GM18520 (cell line): ENCODE measurements at regions not wholly inside any gene's neighbourhood (a gene's known extent, or its start where the extent isn't known, plus 50 kb on each side); places are given as distances from the start of the nearest gene placed in this dataset.
"Not testable (repeated sequence)": the region's sequence is repeated elsewhere in the genome, so short reads cannot be mapped to it uniquely, and the experiment has no call there.

Experiments
- ATAC-seq: cut with Tn5 transposase; IDR thresholded peaks from one replicate; pipeline ENCODE4 v1.9.1; 2021; ENCODE audit not compliant: unreplicated experiment

GRCh38 chr10:53440601-53441000 lies 668.0 kb upstream of the MBL2 start:
- ATAC-seq, result no peak

GRCh38 chr10:53439075-53439474 lies 666.5 kb upstream of the MBL2 start:
- ATAC-seq, result not testable (repeated sequence)

GRCh38 chr10:53434413-53434812 lies 661.8 kb upstream of the MBL2 start:
- no peak for ATAC-seq

GRCh38 chr10:53432035-53432434 lies 659.5 kb upstream of the MBL2 start:
- ATAC-seq, result no peak

- no peak for ATAC-seq
Observed at GRCh38 chr10:53430974-53431373, 658.4 kb upstream of the MBL2 start.

GRCh38 chr10:53430127-53430891 lies 657.7 kb upstream of the MBL2 start:
- ATAC-seq, result no peak

- no peak for ATAC-seq
Observed at GRCh38 chr10:53422223-53422888, 649.8 kb upstream of the MBL2 start.

- ATAC-seq, result no peak
Observed at GRCh38 chr10:53412651-53413050, 640.1 kb upstream of the MBL2 start.

- no peak for ATAC-seq
Observed at GRCh38 chr10:53406532-53406931, 633.9 kb upstream of the MBL2 start.

GRCh38 chr10:53403688-53404087 lies 631.1 kb upstream of the MBL2 start:
- no peak for ATAC-seq

GRCh38 chr10:53402594-53402993 lies 630.0 kb upstream of the MBL2 start:
- ATAC-seq, result no peak

- no peak for ATAC-seq
Observed at GRCh38 chr10:53401536-53401935, 629.0 kb upstream of the MBL2 start.

- no peak for ATAC-seq
Observed at GRCh38 chr10:53396876-53397275, 624.3 kb upstream of the MBL2 start.

- no peak for ATAC-seq
Observed at GRCh38 chr10:53395449-53395848, 622.9 kb upstream of the MBL2 start.

- ATAC-seq, result no peak
Observed at GRCh38 chr10:53387562-53387961, 615.0 kb upstream of the MBL2 start.

GRCh38 chr10:53382543-53382942 lies 610.0 kb upstream of the MBL2 start:
- no peak for ATAC-seq

GRCh38 chr10:53379956-53380355 lies 607.4 kb upstream of the MBL2 start:
- ATAC-seq, result no peak

- no peak for ATAC-seq
Observed at GRCh38 chr10:53370347-53370746, 597.8 kb upstream of the MBL2 start.

GRCh38 chr10:53361936-53362335 lies 589.4 kb upstream of the MBL2 start:
- no peak for ATAC-seq

- no peak for ATAC-seq
Observed at GRCh38 chr10:53361281-53361680, 588.7 kb upstream of the MBL2 start.

GRCh38 chr10:53358978-53359377 lies 586.4 kb upstream of the MBL2 start:
- ATAC-seq, result not testable (repeated sequence)

GRCh38 chr10:53358536-53358935 lies 586.0 kb upstream of the MBL2 start:
- no peak for ATAC-seq

GRCh38 chr10:53357587-53357986 lies 585.0 kb upstream of the MBL2 start:
- no peak for ATAC-seq
